MG63 (cell line): ENCODE measurements at regions not wholly inside any gene's neighbourhood (a gene's known extent, or its start where the extent isn't known, plus 50 kb on each side); places are given as distances from the start of the nearest gene placed in this dataset.

Source experiments
- DNase-seq: peaks from one replicate; pipeline ENCODE4 v3.0.0-alpha.2; 2020
- H3K27me3 ChIP-seq: fragments of 250-450 bp; sonication (Bioruptor Pico); 2 replicates; pipeline ENCODE4 v1.5.1; 2020; ENCODE audit warnings: mild to moderate bottlenecking, moderate library complexity
- H3K36me3 ChIP-seq: fragments of 250-450 bp; sonication (Bioruptor Pico); 2 replicates; pipeline ENCODE4 v1.5.1; 2020; ENCODE audit warnings: mild to moderate bottlenecking, moderate library complexity
- H3K4me3 ChIP-seq: fragments of 250-450 bp; sonication (Bioruptor Pico); 2 replicates; pipeline ENCODE4 v1.5.1; 2020; ENCODE audit warnings: mild to moderate bottlenecking, moderate library complexity
- H3K9me3 ChIP-seq: fragments of 250-450 bp; sonication (Bioruptor Pico); 2 replicates; pipeline ENCODE4 v1.5.1; 2020; ENCODE audit warnings: mild to moderate bottlenecking, moderate library complexity

DNA sequence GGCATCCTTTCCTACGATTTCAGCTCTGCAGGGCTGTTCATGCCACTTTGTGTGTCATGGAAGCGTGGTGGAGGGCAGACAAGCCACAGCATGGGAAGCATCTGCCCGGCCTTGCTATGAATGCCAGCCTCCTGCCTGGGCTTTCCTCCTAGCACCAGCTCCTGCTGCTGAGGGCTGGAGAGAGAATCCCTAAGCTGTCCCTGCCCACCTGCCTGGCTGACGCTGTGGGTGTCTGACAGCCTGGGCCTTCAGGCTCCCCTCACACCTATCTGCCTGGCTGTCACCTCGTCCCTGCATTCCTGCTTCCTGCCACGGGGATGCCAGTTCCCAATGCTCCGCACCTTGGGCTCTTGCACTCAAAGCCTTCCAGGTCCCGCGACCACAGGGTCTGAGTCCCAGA lies 606.5 kb upstream of the MGMT start:
- no peaks in the 10 kb centered on the region for H3K27me3 ChIP-seq
- no peak overlapping the region for H3K4me3 ChIP-seq
- no peak for DNase-seq
- no peaks in the 10 kb centered on the region for H3K36me3 ChIP-seq
- no peaks in the 10 kb centered on the region for H3K9me3 ChIP-seq

DNA sequence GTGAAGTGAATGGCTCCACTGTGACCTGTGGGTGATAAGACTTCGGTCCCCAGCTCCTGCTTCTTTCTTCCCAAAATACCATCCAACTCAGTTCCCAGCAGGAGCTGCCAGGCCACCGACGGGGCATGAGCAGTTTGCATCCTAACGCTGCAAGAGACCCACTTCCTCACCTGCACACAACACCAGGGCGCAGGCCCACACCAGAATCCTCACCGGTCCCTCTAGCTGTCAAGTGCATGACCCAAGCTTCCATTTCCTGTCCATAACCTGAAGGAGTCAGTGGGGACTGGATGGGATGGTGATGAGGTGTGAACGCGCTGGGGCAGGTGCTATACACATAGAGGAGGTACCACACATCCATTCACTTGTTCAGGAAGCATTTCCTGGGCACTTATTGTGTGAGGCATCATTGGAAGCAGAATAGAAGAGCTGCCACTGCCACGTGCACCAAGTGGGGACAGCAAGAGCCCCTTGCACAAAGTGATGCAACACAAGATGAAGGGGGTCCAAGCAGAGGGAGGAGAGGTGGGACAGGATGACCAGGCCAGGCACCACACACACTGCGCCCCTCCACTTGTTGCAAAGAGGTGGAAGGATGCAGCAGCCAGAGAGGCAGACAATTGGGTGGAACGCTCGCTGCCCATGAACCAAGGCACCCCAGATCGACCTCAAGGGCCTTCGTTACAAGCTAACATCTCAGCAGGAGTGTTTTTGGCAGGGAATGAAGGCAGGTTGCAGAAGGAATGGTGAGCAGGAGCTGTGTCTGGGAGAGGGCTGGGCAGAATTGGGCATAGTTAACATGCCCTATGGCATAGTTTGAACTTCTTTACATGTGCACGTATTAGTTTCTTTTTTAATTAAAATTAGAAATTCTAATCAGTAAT lies 605.8 kb upstream of the MGMT start:
- Histone ChIP-seq H3K36me3 (no peaks in the 10 kb centered on the region), H3K27me3 (no peaks in the 10 kb centered on the region), H3K9me3 (no peaks in the 10 kb centered on the region), H3K4me3 (no peak overlapping the region)
- DNase-seq, result no peak

DNA sequence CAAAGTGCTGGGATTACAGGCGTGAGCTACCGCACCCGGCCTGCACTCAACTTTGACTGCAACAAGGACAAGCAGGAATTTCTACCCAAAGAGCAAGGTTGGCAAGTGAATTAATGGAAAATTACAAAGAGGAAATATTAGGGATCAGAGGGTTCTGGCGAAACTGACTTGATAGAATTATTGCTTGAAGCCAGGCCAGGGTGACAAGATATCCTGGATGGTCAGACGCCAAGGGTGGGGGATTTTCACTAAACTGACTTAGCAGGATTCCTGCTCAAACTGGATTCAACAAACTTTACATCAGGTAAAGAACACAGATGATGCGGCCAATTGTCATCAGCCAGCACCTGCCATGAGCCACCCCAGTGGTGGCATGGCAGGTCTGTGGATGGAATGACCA lies 603.6 kb upstream of the MGMT start:
- Histone ChIP-seq H3K9me3 (no peaks in the 10 kb centered on the region), H3K27me3 (no peaks in the 10 kb centered on the region), H3K4me3 (no peak overlapping the region), H3K36me3 (no peaks in the 10 kb centered on the region)
- no peak for DNase-seq

DNA sequence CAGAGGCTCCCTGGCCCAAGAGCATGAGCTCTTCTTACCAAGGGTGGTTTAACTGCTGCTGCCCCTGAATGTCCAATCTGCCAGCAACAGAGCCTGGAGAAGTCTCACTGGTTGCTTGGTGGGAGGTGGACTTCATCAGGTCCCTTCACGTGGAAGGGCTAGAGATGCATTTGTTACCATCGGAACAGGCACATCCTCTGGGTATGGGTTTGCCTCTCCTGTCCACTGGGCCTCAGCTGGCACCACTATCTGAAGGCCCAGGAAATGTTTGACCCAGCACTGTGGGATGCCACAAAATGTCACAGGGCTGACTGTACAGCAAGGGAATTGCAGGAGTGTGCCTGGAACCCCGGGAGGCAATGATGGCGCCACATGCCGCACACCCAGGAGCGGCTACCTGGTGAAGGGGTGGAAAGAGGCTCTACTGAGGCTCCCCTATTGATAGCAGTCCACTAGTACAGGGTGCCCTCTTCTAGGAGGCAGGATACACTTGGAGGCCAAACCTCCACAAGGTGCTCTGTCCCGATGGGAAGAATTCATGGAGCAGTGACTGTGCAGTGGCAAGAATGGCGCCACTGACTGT lies 603.1 kb upstream of the MGMT start:
- no peak for DNase-seq
- Histone ChIP-seq H3K9me3 (no peaks in the 10 kb centered on the region), H3K27me3 (no peaks in the 10 kb centered on the region), H3K36me3 (no peaks in the 10 kb centered on the region), H3K4me3 (no peak overlapping the region)

DNA sequence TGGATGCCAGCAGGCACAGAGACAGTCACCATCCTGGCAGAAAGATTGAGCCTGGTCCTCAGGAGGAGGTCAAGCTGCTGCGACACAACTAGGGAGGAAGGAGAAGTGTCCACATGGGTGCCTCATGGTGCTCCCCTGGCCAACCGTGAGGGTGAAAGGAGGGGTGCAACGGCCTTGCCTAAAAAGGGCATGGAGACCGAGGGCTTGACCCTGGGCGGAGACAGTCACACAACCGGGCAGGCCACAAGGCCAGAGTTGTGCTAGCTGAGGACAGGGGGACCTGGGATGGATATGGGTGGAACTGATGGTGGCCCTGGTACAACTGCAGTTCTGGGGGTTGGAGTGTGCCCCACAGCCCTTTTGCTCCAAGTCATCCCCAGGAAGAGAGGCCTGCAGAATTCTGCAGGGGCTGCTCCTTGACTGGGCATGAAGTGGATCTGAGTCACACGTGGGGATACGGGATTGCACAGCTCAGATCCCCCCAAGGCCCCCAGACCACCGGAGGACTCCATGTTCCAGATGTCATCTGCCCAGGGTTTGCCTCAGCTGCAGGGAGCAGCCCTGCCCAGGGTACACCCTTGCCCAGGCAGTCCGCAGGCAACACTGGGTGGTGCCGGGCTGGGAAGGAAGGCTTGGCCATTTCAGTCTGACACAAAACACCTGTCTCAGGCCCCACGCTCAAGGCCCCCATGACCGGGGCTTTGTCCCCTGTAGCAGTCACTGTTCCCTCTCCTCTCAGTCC lies 602.3 kb upstream of the MGMT start:
- no peak for DNase-seq
- Histone ChIP-seq H3K36me3 (no peaks in the 10 kb centered on the region), H3K27me3 (no peaks in the 10 kb centered on the region), H3K4me3 (no peak overlapping the region), H3K9me3 (no peaks in the 10 kb centered on the region)

DNA sequence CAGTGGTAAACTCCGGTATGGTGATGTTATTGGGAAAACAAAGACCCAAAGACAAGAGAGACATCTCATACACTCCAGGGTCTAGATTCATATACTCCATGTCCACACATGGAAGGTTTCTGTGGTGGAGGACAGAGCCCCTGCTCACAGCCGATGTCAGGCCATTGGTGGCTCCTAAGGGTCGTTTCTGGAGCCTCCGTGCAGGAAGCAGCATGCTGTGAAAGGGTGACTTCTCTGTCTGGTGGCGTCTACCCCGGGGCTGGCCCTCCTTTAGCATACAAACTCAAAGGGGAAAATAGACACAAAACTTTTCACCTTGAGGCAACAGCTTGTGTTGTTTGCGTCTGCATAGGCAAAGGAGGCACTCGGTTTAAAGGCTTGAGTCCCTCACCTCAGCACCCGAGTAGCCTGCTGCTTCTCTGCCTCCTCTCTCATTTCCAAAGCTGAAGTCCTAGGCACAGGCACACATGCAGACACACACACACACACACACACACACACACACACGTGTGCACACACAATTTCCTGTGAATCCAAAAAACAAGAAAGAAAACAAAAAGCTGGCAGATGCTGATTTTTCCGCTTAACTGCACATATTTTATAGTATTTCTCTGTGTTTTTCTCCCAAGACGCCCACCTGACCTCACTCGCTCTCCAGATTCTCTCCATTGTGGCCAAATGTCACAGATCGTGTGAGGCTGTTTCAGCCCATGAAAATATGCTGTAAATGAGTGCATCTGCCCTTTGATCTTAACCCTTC lies 601.4 kb upstream of the MGMT start:
- DNase-seq, result no peak
- Histone ChIP-seq H3K4me3 (no peak overlapping the region), H3K9me3 (no peaks in the 10 kb centered on the region), H3K27me3 (no peaks in the 10 kb centered on the region), H3K36me3 (no peaks in the 10 kb centered on the region)

DNA sequence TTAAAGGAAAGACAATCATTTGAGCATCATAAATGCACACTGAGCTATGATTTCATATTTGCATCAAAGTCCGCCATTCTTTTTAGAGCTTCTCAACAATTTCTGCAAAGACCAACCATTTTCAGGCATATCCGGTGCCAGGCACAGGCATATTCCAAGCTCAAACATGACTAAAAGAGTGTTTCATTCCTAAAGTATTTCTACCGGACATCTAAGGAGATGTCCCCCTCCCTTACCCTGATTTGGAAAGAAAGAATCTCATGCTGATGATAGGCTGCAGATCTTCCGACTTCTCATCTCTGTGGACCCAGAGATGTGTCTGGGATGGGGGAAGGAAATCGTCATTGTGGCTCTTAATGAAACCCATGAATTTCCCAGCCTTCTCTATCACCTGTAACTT lies 600.5 kb upstream of the MGMT start:
- Histone ChIP-seq H3K27me3 (no peaks in the 10 kb centered on the region), H3K4me3 (no peak overlapping the region), H3K9me3 (no peaks in the 10 kb centered on the region), H3K36me3 (no peaks in the 10 kb centered on the region)
- DNase-seq, result no peak

DNA sequence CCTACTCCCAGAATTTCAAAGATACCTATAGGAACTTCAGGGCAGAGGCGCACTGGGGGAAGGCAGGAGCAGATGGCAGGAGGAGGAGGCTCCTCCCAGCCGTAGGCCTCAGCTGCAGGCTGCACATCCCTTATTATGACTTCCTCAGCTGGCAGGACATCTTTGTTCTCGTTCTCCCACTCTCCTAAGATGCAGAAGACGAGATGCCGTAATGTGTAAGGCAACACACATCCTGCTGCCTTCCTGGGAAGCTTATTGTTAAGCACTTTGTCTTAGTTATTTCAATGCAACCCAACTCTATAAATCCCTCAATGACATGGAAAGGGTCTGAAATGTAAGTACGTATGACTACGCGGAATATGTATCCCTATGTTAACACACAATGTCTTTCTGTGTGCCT lies 599.8 kb upstream of the MGMT start:
- H3K4me3 ChIP-seq, result no peak overlapping the region
- no peaks in the 10 kb centered on the region for H3K36me3 ChIP-seq
- H3K9me3 ChIP-seq, result no peaks in the 10 kb centered on the region

DNA sequence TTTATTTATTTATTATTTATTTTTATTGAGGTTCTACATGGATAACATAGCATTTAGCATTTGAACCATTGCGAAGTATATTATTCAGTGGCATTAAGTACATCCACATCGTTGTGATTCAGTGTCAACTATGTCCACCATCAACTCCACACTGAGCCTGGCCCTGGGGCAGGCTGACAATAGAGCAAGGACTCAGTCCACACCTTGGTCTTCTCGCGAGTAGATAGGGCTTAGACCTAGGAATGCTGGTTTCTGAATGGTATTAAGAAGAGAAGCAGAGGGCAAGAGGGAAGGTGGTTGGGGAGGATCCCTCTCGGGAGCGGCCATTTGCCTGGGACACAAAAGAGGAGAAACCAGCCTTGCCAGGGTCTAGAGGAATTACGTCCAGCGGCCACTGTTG lies 599.2 kb upstream of the MGMT start:
- Histone ChIP-seq H3K27me3 (no peaks in the 10 kb centered on the region), H3K9me3 (no peaks in the 10 kb centered on the region), H3K36me3 (no peaks in the 10 kb centered on the region), H3K4me3 (no peak overlapping the region)
- no peak for DNase-seq

More for the DNA sequence above, 599.8 kb upstream of the MGMT start:
- DNase-seq, result no peak
- no peaks in the 10 kb centered on the region for H3K27me3 ChIP-seq

DNA sequence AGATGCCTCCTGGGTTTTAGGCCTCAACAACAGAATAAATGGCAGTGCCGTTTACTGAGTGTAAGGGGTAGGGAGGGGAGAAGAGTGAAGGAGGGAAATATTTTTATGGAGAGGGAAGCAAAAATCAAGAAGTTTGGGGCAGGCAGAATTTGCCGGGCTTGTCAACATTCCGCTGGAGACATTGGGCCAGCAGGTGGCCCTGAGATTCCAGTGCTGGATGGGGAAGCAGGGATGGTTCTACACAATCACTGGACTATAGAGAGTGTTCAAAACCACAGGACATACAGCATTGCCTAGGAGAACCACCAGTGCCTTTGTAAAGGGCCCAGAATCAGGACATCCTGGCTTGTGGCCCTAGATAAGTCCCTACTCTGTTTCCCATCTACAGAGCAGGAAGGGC lies 598.6 kb upstream of the MGMT start:
- no peaks in the 10 kb centered on the region for H3K36me3 ChIP-seq
- no peak for DNase-seq
- no peak overlapping the region for H3K4me3 ChIP-seq
- H3K9me3 ChIP-seq, result no peaks in the 10 kb centered on the region
- no peaks in the 10 kb centered on the region for H3K27me3 ChIP-seq

DNA sequence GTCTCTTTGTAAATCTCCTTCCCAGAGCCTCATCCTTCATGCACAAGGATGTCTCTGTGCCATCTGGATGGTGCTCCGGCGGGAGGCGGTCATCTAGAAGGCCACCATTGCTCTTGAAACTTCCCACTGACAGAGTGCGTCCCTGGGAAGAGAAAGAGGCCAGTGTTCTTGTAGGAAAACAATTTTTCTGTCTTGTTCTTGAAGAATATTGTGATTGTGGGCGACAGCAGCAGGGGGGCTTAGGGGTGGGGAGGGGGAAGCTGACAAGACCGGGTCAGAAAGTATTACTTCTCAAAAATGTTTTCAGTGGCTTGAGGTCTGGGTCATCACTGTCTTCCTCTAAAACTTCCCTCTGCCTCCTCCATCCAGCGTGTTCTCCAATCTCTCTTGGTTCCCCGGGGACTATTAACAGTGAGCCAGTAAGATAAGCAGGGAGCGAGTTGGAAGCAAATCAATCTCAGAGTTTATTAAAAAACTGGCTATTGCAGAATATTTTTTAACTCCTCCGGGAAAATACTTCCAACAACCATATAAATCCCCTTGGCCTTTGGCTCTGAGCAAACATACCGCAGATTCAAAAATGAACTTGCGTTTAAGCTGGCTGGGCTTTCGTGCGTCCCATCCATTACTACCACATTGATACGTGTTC lies 597.8 kb upstream of the MGMT start:
- no peak overlapping the region for H3K4me3 ChIP-seq
- H3K27me3 ChIP-seq, result no peaks in the 10 kb centered on the region
- H3K9me3 ChIP-seq, result no peaks in the 10 kb centered on the region
- DNase-seq, result no peak
- no peaks in the 10 kb centered on the region for H3K36me3 ChIP-seq

DNA sequence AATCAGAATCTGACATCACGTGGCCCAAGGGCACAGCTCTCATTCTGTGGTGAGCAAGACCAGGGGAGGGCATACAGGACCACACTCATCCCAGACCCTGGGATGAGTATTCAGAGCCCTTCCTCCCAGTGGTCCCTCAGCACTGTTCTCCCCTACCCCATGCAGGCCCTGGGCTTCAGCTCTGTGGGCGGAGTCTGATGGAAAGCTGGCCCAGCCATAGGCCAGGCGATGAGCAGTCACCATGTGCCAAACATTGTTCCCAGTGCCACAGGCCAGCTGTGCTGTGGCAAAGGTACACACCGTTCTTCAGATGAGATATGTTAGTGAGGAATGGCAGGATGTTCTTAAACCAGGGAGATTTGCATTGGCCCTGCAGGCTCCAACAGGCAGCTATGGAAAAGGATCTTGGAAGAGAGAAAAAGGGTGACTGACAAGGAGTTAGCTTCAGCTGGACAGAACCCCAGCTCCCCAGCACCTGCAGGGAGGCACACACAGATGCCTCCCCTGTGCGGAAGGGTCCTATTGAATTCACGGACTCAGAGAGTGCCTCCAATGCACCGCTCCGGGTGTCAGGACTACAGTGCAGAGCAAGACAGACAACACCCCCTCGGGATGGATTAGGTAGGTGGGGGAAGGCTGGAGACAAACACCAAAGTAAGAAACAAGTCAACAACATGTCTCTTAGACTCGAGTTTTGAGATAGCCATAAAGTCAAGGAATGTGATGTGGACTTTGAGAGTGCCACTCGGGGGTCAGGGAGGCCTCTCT lies 596.0 kb upstream of the MGMT start:
- Histone ChIP-seq H3K27me3 (no peaks in the 10 kb centered on the region), H3K36me3 (no peaks in the 10 kb centered on the region), H3K4me3 (no peak overlapping the region), H3K9me3 (no peaks in the 10 kb centered on the region)
- no peak for DNase-seq

DNA sequence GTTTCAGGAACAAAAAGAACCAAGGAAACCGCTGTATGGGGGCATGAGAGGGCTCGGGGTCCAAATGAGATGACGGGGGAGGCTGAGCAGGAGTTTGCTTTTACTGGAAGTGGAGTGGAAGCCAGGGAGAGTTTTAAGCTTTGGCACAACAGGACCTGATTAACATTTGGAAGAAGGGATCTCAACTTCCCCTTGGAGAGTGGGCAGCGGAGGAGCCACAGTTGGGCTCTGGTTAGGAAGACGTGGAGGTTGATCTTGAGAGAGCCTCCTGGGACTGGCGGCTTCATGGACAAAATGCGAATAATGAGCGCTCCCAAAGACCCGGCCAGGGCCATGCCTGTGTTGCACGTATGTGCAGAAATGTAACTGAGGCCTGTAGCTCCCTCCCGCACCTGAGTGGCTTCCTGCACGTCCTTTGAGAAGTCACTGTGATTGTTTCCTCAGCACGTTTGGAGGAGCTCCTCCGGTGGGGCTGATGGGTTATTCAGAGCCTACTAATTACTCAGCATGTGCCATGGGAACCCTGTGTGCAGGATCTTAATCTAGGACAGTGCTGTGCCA lies 595.3 kb upstream of the MGMT start:
- Histone ChIP-seq H3K27me3 (no peaks in the 10 kb centered on the region), H3K9me3 (no peaks in the 10 kb centered on the region), H3K4me3 (no peak overlapping the region), H3K36me3 (no peaks in the 10 kb centered on the region)
- DNase-seq, result no peak

DNA sequence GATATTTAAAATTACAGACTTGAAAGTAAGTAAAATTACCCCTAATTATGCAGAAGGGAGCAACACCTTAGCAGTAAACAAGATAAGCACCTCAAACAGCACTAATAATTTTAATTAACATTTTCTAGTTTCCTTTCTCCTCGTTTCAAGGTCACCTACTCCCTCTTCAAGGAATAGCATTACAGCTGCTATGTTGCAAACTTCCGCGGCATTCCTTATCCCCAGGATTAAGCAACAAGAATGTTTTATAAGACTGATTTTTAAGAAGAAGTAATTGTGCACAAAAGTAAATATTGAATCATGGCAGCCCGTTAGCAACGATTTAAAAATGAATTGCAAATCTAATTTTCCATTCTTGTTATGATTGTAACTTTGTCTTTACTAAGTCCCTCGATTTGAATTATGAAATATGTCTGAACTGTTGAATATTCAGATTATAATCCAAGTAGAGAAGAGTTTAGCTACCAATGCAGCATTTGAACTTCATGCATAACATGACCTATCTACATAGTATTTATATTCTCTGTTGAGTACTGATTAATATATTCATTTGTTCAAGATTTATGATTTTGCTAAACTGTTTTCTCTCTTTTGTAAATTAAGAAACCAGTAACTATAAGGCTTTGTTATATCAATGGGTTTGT lies 593.5 kb upstream of the MGMT start:
- Histone ChIP-seq H3K27me3 (no peaks in the 10 kb centered on the region), H3K9me3 (no peaks in the 10 kb centered on the region), H3K4me3 (no peak overlapping the region), H3K36me3 (no peaks in the 10 kb centered on the region)
- DNase-seq, result no peak

DNA sequence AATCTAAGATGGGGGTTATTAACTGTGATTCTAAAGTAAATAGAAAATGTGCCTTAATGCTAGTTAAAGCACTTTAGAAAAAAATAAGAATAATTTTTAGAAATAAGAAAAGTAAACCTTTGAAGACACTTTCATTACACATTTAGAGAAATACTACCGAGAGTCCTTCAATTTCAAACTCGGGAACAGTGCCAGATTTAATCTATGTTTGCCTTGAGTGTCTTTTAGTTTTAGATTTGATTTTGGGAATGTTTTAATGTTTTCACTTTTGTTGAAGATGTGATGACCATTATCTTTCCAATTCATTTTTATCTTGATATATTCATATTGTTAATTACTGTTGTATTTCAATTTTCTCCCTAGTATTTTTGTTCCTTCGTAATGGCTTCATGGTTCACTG lies 592.7 kb upstream of the MGMT start:
- H3K27me3 ChIP-seq, result no peaks in the 10 kb centered on the region
- no peak for DNase-seq

More for the DNA sequence above, 592.7 kb upstream of the MGMT start:
- Histone ChIP-seq H3K9me3 (no peaks in the 10 kb centered on the region), H3K4me3 (no peak overlapping the region), H3K36me3 (no peaks in the 10 kb centered on the region)
